AG04450 (cell line): ENCODE measurements at regions not wholly inside any gene's neighbourhood (a gene's known extent, or its start where the extent isn't known, plus 50 kb on each side); places are given as distances from the start of the nearest gene placed in this dataset.

Source experiments
- CTCF ChIA-PET: fragments of 300-600, 350-600 bp; formaldehyde crosslinking; extraction: SDS; loops from one replicate; lab custom pipeline; 2022; ENCODE audit warnings: antibody characterized with exemption, inconsistent platforms; lab: Charles Lee
- POLR2A ChIA-PET: fragments of 350-600 bp; formaldehyde crosslinking; extraction: SDS; loops from one replicate; lab custom pipeline; 2021; ENCODE audit warnings: antibody characterized with exemption, inconsistent platforms; lab: Yijun Ruan, JAX
- DNase-seq: peaks from one replicate; pipeline ENCODE4 v3.0.0-alpha.2; 2011; ENCODE audit warnings: low read depth, low spot score
- H3K27ac ChIP-seq: one replicate; pipeline ENCODE4 v1.5.1; 2012; ENCODE audit warnings: low read depth, low read length, control low read depth
- H3K27me3 ChIP-seq: one replicate; pipeline ENCODE4 v1.6.0; 2012; ENCODE audit warnings: low read length; ENCODE audit not compliant: control insufficient read depth, insufficient read depth
- H3K4me3 ChIP-seq: 2 replicates; pipeline ENCODE4 v1.5.1; 2011; ENCODE audit warnings: mild to moderate bottlenecking, low read depth, low read length, control low read depth
- H3K9me3 ChIP-seq: 2 replicates; pipeline ENCODE4 v1.5.1; 2012; ENCODE audit warnings: low read length; ENCODE audit not compliant: control insufficient read depth, insufficient read depth
- CTCF ChIP-seq: IDR thresholded peaks from 2 replicates; pipeline ENCODE4 v1.5.1; 2011; ENCODE audit warnings: low read depth, low read length, control low read depth, inconsistent platforms

GRCh38 chr6:164911151-164911550 lies 398.3 kb downstream of the C6orf118 start:
- Histone ChIP-seq H3K27me3 (no peaks in the 10 kb centered on the region), H3K4me3 (no peak overlapping the region), H3K9me3 (peaks cover 20% of the 10 kb centered on the region), H3K27ac (no peak overlapping the region)
- DNase-seq: no peak
- ChIA-PET CTCF (no interaction called here), POLR2A (no interaction called here)
- TF ChIP-seq CTCF: no peak

- CTCF ChIA-PET: no interaction called here
- Histone ChIP-seq H3K9me3 (peaks cover 6% of the 10 kb centered on the region; the same call in 1 of the 2 replicates), H3K4me3 (no peak overlapping the region), H3K27me3 (no peaks in the 10 kb centered on the region), H3K27ac (no peak overlapping the region)
- no peak for TF ChIP-seq CTCF
- POLR2A ChIA-PET: no interaction called here
- no peak for DNase-seq
Measured at GRCh38 chr6:164906766-164907165, 402.6 kb downstream of the C6orf118 start.

GRCh38 chr6:164905311-164905710 lies 404.1 kb downstream of the C6orf118 start:
- no peak for DNase-seq
- Histone ChIP-seq H3K27me3 (no peaks in the 10 kb centered on the region), H3K27ac (no peak overlapping the region), H3K9me3 (peaks cover 6% of the 10 kb centered on the region; the same call in 1 of the 2 replicates), H3K4me3 (no peak overlapping the region)
- POLR2A ChIA-PET: no interaction called here
- CTCF ChIA-PET: no interaction called here
- TF ChIP-seq CTCF: no peak

- no peak for DNase-seq
- no peak for TF ChIP-seq CTCF
- ChIA-PET CTCF (no interaction called here), POLR2A (no interaction called here)
- Histone ChIP-seq H3K4me3 (no peak overlapping the region), H3K27ac (no peak overlapping the region), H3K27me3 (no peaks in the 10 kb centered on the region), H3K9me3 (peaks cover 7% of the 10 kb centered on the region)
Measured at GRCh38 chr6:164898412-164898811, 411.0 kb downstream of the C6orf118 start.

- Histone ChIP-seq H3K27me3 (no peaks in the 10 kb centered on the region), H3K27ac (no peak overlapping the region), H3K4me3 (no peak overlapping the region), H3K9me3 (peaks cover 9% of the 10 kb centered on the region)
- DNase-seq: no peak
- TF ChIP-seq CTCF: no peak
- ChIA-PET POLR2A (no interaction called here), CTCF (no interaction called here)
Measured at GRCh38 chr6:164897523-164898235, 411.7 kb downstream of the C6orf118 start.
